CD1c-positive myeloid dendritic cell (primary cell): ENCODE measurements at regions not wholly inside any gene's neighbourhood (a gene's known extent, or its start where the extent isn't known, plus 50 kb on each side); places are given as distances from the start of the nearest gene placed in this dataset.
A peak's percentile ranks its signal among the peaks of the same experiment; 100 is the strongest.

ENCODE experiments used
- DNase-seq: peaks from one replicate; pipeline ENCODE4 v3.0.0-alpha.2; 2016; ENCODE audit errors: extremely low spot score

DNA sequence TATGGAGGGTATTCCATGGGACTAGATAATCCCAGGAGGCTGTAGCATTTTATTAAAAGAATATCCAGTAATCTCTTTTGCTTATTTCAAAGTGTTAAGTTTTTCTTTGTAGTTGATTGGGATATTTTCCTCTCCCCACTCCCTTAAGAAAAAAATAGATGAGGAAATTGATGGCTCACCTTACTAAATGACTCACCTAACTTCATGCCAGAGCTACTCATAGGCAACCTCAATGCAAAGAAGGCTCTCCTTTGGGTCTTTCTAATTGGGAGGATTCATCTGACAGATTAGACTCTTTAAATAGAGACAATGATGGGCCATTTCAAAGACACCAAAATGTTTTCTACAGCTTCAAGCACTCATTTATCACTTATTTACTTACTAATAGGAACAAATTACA, 528.5 kb upstream of the BTBD3 start:
- DNase-seq, result no peak

DNA sequence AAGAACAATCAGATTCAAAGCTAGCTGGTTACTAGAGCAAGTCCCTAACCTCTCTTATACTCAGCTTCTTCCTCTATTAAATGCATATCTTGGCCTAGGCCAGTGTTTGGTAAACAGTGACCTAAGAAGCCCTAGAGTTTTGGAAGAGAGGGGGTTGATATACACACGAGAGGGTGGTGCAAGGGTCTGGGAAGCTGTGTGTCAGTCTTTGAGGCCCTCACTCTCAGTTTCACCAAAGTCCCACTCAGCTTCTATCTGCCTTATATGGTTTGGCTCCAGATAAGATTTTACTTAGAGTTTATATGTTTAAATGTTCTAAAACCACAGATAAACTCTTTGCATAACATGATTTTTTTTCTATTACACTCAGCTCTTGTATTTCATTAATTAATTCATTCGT, 526.1 kb upstream of the BTBD3 start:
- no peak for DNase-seq

GRCh38 chr20:11394145-11394833, 523.4 kb upstream of the BTBD3 start:
- no peak for DNase-seq

DNA sequence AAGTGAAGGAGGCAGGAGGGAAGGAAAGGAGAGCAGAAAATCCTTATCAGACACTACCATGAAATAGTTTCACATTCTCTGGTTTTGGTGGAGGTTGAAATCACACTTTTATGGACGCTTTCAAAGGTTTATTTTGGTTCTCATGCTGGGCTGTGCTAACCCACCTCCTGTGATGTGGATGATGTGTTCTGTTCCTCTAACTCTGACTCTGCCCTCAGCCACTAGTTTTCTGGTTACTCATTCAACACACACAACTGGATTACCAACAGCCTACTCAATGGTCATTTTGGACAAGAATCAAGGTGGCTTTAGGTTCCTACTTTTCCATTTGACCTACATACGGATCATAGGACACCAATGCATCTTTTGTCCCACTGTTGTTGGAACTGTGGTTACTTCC, 522.1 kb upstream of the BTBD3 start:
- DNase-seq, result no peak

DNA sequence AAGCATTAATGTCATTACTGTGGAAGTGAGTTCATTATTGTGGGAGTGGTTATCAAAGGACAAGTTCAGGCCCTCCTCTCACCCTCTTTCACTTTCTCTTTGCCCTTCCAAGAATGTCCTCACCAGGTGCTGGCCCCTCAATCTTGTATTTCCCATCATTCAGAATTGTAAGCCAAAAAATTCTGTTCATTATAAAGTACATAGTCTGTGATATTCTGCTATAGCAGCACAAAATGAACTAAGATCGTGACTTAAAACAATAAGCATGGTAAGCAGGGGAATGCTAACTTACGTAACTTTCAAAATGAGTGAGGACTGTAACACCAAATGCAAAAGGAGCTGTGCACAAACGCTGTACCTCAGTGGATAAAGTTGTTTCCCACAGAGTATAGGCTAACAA, 515.7 kb upstream of the BTBD3 start:
- no peak for DNase-seq

- no peak for DNase-seq
Measured at GRCh38 chr20:11403711-11404110, 514.0 kb upstream of the BTBD3 start.

DNA sequence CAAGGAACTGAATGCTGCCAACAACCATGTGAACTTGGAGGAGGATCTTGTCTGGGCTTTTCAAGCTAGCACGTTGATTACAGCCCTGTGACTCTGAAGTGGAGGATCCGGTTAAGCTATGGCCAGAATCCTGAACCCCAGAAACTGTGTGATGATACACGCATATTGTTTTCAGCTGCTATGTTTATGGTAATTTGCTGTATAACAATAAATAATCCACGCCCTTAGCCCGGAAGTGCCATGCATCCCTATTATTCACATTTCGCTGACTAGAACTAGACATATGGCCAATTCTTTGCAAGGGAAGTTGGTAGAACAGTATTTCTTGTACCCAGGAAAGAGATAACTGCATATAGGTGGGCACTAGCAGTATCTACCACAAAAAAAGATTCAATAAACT, 510.8 kb upstream of the BTBD3 start:
- DNase-seq, result no peak

- no peak for DNase-seq
Measured at GRCh38 chr20:11409561-11409960, 508.1 kb upstream of the BTBD3 start.

GRCh38 chr20:11411765-11412164, 505.9 kb upstream of the BTBD3 start:
- DNase-seq, result no peak

DNA sequence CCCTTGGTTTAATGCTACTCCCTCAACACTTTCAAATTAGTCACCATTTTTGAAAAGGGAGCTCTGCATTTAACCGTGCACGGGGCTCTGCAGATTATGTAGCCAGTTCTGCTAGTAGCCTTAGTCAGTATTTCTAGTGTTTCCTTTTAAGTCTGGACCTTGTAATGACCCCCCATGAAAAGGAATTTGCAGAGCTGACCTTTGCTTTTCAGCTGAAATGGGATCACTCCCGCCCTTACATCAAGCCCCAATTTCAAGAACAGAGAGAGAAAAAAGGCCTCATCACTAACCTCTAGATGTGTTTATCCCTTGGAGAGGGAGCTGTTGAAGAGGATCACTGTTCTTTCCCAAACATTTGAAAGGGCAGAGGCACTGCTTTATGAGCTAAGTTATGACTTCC, 490.7 kb upstream of the BTBD3 start:
- DNase-seq, result no peak

DNA sequence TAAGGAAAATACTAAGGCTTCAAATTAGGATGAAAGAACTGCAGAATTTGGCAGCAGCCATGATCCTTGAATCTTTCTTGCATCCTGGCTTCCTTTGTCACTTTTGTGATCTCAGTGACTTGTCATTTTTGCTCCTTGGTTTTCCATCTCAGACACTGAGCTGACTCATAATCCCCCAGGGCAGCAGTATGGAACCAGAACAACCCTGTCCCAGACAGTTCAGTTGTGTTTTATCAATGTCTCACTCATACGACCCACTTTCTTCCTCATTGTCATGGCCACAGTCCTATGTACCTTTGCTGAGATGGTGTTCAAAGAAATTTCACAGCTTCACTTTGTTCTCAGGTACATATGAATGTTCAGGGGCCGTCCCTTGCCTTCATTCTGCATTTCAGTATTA, 488.5 kb upstream of the BTBD3 start:
- no peak for DNase-seq

- DNase-seq, result no peak
Measured at GRCh38 chr20:11429889-11430519, 487.7 kb upstream of the BTBD3 start.

GRCh38 chr20:11430652-11431051, 487.0 kb upstream of the BTBD3 start:
- DNase-seq, result no peak

GRCh38 chr20:11431621-11432020, 486.1 kb upstream of the BTBD3 start:
- DNase-seq, result no peak

DNA sequence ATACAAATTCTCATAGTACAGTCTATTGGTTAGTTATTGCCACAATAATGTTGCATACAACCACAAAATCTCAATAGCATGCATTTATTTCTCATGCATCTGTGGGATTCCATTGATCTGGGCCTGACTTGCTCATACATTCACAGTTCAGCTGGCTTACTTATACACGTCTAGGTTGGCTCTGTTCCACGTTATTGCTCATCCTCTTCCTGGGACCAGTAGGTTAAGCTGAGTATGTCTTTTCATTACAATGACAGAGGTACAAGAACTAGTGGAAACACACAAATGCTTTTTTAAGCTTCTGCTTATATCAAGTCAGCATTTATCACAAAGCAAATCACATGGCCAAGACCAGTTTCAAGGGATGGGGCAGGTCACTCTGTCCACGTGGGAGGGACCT, 485.3 kb upstream of the BTBD3 start:
- no peak for DNase-seq

DNA sequence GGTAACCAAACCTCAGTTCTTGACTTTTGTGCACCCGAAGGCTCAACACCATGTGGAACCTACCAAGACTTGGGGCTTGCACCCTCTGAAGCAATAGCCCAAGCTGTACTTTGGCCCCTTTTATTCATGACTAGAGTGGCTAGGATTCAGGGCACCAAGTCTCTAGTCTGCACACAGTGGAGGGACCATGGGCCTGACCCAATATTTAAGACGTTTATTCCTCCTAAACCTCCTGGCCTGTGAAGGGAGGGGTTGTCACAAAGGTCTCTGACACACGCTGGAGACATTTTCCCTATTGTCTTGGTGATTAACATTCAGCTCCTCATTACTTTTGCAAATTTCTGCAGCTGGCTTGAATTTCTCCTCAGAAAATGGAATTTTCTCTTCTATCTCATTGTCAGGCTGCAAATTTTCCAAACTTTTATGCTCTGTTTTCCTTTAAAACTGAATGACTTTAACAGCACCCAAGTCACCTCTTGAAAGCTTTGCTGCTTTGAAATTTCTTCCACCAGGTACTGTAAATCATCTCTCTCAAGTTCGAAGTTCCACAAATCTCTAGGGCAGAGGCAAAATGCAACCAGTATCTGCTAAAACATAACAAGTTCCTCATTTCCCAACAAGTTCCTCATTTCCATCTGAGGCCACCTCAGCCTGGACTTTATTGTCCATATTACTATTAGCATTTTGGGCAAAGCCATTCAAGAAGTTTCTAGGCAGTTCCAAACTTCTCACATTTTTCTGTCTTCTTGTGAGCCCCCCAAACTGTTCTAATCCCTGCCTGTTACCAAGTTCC, 481.4 kb upstream of the BTBD3 start:
- peak; percentile 59 for DNase-seq

DNA sequence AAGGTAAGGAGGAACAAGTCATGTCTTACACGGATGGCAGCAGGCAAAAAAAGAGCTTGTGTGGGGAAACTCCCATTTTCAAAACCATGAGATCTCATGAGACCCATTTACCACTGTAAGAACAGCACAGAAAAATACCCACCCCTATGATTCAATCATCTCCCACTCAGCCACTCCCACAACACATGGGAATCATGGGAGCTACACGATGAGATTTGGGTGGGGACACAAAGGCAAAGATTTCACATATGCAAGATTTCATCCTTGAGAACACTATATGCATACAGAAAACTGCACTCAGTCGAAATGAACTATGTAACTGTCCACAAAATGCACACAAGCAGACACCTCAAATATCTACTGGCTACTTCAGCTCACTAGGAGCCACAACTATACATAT, 480.6 kb upstream of the BTBD3 start:
- no peak for DNase-seq

GRCh38 chr20:11437611-11438380, 479.9 kb upstream of the BTBD3 start:
- no peak for DNase-seq

- no peak for DNase-seq
Measured at GRCh38 chr20:11438412-11438811, 479.3 kb upstream of the BTBD3 start.

DNA sequence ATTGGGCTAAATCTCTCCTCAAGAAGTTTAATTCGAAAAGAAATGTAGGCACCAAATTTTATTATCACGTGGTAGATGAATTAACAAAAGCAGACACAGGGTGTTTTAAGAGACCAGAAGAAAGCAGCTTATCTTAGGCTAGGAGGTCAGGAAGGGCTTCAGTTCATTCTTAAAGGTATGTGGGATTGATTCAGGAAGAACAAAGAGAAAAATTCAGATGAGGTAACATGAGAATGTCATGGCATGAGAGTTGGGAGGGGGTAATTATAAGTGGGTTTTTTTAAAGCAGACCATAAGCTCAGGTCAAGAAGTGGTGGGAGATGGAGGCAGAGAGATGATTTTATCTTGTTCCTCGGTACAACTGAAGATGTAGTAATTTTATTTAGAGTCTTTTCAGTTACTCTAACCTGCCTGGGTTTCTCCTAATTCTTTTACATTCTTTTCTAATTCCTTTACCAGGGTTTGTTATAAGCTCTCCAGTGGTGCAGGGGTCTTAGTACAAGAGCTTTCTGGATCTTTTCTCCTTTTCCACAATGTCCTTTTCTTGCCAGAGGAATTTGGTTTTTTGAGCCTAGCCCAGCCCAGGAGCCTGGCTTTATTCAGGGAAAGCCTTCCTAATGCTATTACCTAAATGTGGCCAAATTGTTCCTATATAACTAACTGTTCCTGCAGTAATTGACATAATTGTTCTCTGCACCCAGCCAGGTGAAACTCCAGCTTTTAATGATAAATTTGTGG, 474.1 kb upstream of the BTBD3 start:
- DNase-seq, result no peak

- DNase-seq, result no peak
Measured at GRCh38 chr20:11445161-11445560, 472.5 kb upstream of the BTBD3 start.

DNA sequence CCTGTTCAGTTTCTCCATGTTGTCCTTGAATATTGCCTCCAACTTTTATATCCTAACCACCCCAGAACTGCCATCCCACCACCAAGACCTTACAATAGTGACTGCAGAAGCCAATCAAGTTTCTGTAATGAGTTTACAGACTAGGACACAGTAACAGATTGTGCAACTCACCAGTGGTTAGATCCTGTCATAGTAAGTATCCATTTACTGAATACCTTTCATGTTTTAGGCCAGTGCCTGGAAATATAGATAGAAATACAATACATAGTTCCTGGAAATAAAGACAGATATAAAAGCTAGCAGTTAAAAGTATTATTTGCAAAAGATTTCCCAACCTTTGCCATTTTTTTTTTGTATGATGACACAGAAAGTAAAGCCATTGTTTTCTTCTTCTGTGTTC, 471.8 kb upstream of the BTBD3 start:
- no peak for DNase-seq
